ENCODE measurements at regions not wholly inside any gene's neighbourhood (a gene's known extent, or its start where the extent isn't known, plus 50 kb on each side); places are given as distances from the start of the nearest gene placed in this dataset.

- TF ChIP-seq, protein P1, sequence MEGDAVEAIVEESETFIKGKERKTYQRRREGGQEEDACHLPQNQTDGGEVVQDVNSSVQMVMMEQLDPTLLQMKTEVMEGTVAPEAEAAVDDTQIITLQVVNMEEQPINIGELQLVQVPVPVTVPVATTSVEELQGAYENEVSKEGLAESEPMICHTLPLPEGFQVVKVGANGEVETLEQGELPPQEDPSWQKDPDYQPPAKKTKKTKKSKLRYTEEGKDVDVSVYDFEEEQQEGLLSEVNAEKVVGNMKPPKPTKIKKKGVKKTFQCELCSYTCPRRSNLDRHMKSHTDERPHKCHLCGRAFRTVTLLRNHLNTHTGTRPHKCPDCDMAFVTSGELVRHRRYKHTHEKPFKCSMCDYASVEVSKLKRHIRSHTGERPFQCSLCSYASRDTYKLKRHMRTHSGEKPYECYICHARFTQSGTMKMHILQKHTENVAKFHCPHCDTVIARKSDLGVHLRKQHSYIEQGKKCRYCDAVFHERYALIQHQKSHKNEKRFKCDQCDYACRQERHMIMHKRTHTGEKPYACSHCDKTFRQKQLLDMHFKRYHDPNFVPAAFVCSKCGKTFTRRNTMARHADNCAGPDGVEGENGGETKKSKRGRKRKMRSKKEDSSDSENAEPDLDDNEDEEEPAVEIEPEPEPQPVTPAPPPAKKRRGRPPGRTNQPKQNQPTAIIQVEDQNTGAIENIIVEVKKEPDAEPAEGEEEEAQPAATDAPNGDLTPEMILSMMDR (IDR thresholded peaks at IDR 0.05): no peak
- TF ChIP-seq POLR2A (IDR thresholded peaks at IDR 0.05) (no peak), POLR2AphosphoS5 (IDR thresholded peaks at IDR 0.05) (no peak)
Observed at GRCh38 chr16:31703526-31704128, 170.0 kb upstream of the ZNF267 start.
